ENCODE measurements at regions not wholly inside any gene's neighbourhood (a gene's known extent, or its start where the extent isn't known, plus 50 kb on each side); places are given as distances from the start of the nearest gene placed in this dataset.
A peak's percentile ranks its signal among the peaks of the same experiment; 100 is the strongest.

DNA sequence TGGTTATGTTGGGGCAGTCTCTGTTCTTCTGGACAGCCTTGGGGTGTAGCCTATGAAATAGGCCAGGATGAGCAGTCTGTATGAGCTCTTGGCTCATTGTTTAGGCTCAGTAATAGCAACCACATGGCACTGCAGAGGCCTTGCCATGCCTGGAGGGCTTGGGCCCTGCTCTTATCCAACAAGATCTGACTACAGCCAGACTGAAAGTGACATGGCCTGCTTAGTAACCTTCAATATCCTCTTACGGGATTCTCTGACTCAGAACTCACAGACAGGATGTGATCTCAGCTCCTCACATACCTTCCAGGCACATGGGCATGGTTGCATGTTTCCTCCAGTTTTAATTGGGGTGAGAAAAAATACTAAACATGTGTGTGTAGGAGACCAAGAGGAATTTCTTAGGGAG, 289.3 kb downstream of the PTEN start:
- WGBS (ENCODE audit: insufficient coverage), result 33% methylated on average over 1 of the region's 1 CpG

More for the DNA sequence above, 289.3 kb downstream of the PTEN start:
- H3K27me3 Mint-ChIP-seq, result no peaks in the 10 kb centered on the region
- peaks cover 15% of the 10 kb centered on the region for H3K4me1 Mint-ChIP-seq
- Histone ChIP-seq H3K4me1 (ENCODE audit: control insufficient read depth in 2 of 2, insufficient read depth in 2 of 2, low read length in 2 of 2) (peaks cover 7 to 10% of the 10 kb centered on the region in 2 donors), H3K9ac (ENCODE audit: low read length) (no peak overlapping the region), H3K36me3 (replicated peaks in 1 of 2; ENCODE audit: control extremely low read depth in 1 of 2, control insufficient read depth in 1 of 2, extremely low read depth in 1 of 2, insufficient read depth in 2 of 2, low read length in 1 of 2) (no peaks in the 10 kb centered on the region), H4K20me1 (ENCODE audit: control insufficient read depth, insufficient read depth, low read length, poor library complexity, severe bottlenecking) (no peaks in the 10 kb centered on the region), H3K4me2 (replicated peaks; ENCODE audit: low read depth, low read length, poor library complexity, severe bottlenecking) (no peak overlapping the region), H3K4me3 (ENCODE audit: control extremely low read depth in 1 of 5, extremely low read depth in 1 of 5, insufficient read depth in 1 of 5, low read depth in 2 of 5, low read length in 4 of 5) (no peak overlapping the region), H3K27ac (ENCODE audit: low read length in 2 of 2) (no peak overlapping the region), H3K9me3 (ENCODE audit: control extremely low read depth in 1 of 3, control insufficient read depth in 2 of 3, insufficient read depth in 1 of 3, low read length in 2 of 3) (no peaks in the 10 kb centered on the region), H2AFZ (ENCODE audit: insufficient read depth, low read depth, low read length, poor library complexity, severe bottlenecking) (peak overlapping the region; percentile 40), H3K27me3 (replicated peaks in 1 of 4; ENCODE audit: control extremely low read depth in 1 of 4, control insufficient read depth in 3 of 4, insufficient read depth in 4 of 4, low read length in 3 of 4) (no peaks in the 10 kb centered on the region), H3K79me2 (ENCODE audit: control insufficient read depth, insufficient read depth, low read length) (no peaks in the 10 kb centered on the region)
- TF ChIP-seq EZH2 (IDR thresholded peaks at IDR 0.05; ENCODE audit: borderline replicate concordance, insufficient read depth, low read depth, low read length, poor library complexity, severe bottlenecking) (no peak), CTCF (IDR thresholded peaks at IDR 0.05) (no peak)
- intact Hi-C loops (cut with micrococcal nuclease), result no loop called here
- ChIA-PET CTCF (interaction anchor here (1.6 kb wide), 1 partner anchor 39 kb away, joined by 4 read pairs; no protein-coding TSS in a partner anchor), POLR2A (no interaction called here)
- peak; percentile 41 for ATAC-seq (ENCODE audit: low read depth)
- no peaks in the 10 kb centered on the region for H3K9me3 Mint-ChIP-seq (ENCODE audit: insufficient read depth)
- no peak overlapping the region for H3K27ac Mint-ChIP-seq
- peak; percentile 14 for DNase-seq
- no peak overlapping the region for H3K4me3 Mint-ChIP-seq

Data from B cell (primary cell).